ENCODE measurements at regions not wholly inside any gene's neighbourhood (a gene's known extent, or its start where the extent isn't known, plus 50 kb on each side); places are given as distances from the start of the nearest gene placed in this dataset.

DNA sequence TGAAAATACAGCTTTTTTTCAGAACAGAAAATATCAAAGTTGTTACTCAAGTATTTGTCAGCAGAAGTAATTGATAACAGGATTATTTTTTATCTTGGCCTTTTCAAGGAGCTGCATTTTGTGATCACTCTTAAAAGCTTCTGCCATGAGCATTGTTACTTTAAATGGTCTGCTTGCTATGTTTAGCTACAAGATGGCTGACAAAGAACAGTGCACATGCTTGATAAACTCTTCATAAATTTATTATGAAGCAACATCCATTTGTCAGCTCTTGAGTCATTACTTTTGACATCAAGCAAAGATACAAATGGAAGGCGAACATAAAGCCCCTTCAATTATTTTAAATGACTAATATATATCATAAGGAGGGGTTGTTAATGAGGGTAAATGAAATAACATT is 205.4 kb upstream of the RPS6KA3 start:
- no peak for DNase-seq (ENCODE audit: low read depth)

DNA sequence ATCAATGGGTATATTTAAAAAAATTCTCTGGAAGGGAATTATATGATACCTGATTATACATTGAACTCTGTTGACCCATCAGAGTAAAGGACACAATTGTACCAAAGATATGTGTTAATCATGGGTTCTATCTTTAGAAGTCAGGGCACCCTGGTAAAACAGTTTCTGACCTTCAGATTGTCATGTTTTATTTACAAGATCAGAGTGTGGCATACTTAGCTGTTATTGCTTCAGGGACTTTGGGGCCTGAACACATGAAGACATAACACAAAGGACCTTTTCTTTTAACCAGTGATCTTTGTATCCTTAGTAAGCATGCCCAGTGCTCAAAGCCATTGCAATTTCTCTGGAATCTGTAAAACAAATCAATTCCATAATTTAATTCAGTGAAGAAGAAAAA is 204.8 kb upstream of the RPS6KA3 start:
- no peak for DNase-seq (ENCODE audit: low read depth)

DNA sequence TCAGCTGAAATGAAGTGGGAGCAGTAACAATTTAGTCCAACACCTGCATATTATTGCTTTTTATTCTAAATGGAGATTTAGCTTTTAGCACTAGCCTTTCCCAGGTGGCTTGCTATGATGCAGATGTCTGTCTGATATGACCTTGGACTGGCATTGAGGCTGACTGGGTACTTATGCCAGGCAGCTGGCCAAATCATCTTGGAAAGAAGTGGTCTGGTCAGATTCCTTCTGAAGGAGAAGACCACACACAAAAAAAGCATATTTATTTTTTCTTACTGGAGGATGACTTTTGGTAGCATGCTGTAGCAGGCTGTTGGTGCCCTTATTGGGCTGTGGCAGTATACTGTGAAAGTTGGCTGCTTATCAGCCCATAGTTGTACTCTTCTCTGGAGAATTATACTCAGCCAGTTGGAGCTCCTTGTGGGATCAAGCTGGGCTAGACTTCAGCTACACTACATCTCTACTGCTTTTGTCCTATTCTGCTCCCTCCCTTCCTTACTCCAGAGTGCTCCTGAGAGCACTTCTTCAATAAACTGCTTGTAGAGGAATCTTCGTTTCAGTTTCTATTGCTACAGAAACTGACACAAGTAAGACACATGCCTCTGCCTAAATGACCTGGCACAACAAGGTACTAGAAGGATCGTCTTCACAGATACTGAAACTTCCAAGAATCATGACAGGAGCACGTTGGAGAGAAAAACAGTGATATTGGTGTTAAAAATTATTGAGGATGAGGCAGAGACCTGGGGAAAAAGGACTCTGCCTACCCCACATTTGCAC is 196.8 kb upstream of the RPS6KA3 start:
- DNase-seq (ENCODE audit: low read depth) = no peak

DNA sequence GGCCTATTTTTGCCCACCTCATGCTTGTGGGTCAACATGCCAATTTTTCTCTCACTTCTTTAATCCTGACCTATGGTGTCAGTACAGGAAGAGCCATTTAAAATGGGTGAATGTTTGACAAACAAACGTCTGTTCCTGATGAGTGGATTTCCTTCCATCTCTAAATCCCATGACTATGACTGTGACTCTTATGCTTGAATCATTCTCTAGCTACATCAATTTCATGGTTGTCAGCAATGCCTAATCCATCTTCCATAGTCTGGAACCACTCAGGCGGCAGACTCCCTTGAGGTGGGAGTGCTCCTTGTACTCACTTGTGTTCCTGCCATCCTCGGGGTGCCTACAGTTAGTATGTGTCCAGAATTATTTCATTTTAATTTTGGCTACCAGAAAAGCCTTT is 194.9 kb upstream of the RPS6KA3 start:
- no peak for DNase-seq (ENCODE audit: low read depth)

DNA sequence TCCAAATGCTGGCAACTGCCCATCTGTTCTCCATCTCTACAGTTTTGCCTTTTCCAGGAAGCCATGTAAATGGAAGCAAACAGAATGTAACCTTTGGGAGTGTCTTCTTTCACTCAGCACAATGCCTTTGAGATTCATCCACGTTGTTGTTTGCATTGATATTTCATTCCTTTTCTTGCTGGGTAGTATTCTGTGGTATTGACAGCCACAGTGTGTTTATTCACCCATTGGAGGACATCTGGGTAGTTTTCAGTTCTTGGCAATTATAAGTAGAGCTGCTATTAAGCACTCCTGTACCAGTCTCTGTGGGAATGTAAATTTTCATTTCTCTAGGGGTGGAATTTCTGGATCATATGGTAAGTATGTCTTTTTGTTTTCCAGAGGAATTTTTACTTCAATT is 194.3 kb upstream of the RPS6KA3 start:
- DNase-seq (ENCODE audit: low read depth) = no peak

DNA sequence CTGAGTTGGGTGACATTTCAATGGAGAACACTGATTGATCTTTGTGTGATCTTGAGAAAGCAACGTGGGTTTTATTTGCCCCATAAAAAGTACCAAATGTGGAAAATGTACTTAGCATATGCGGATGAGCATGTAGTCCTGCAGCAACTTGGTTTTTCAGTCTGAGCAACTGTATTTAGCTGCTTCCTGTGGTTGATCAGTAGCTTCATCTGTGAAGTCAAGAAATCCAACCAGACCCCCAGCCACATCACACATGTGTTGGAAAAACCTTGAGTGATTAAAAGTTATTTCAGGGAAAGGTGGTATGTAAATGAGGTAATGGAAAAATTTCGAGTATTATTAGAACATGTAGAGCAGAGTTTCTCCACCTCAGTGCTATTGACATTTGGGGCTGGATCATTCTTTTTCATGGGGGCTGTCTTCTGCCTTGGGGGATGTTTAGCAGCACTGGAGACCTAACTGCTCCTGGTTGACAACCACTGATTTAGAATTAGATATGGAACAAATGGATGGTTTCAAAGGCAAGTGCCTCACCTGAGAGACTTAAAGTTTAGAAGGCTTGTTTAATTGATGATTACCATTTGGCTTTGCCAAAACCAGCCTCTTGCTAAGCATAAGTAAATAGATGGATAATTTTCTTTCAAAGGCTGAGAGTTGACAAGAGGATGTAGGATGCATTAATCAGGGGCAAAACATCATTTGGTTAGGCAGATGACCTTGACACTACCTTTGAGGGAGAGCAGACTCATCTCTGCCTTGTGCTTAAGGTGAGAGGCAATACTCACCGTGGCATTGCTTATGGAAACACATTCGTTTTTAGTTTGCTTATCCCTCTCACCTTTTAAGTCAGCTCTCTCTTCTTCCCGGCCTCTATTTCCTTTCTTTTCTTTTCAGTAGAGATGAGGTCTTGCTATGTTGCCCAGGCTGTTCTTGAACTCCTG is 193.0 kb upstream of the RPS6KA3 start:
- no peak for DNase-seq (ENCODE audit: low read depth)

DNA sequence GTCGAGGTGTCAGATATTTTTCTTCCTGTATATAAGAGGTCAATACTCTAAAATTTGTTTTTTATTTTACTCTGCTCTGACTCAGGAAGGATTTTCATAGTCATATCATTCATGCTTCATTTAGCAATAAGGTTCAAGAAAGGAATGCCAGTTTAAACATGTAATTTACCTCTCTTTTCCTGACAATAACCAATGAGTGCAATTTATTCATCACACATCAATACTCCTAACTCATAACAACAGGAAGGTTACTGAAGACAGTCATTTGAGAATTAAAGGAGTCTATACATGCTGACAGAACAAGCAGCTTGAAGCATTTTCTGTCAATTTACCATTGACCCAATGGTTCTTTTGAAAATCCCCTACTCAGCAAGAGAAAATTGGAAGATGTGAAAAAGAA is 190.3 kb upstream of the RPS6KA3 start:
- DNase-seq (ENCODE audit: low read depth) = no peak

DNA sequence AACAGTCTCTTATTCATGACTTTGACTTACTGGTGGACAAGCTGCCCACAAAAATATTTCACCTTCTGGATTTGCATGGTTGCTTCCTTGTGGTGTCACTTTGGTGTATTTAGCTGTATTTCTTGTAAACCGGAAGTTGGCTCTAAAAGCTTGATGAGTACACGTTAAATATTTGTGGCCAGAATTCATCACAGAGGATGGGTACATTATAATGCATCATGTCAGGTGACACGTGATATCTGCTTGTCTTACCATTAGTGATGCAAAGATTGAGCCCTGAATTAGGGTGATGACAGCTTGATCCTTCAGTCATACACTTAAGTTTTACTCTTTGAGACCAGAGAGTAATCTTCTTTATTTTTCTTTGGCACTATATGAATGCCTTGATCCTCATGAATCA is 188.3 kb upstream of the RPS6KA3 start:
- no peak for DNase-seq (ENCODE audit: low read depth)

DNA sequence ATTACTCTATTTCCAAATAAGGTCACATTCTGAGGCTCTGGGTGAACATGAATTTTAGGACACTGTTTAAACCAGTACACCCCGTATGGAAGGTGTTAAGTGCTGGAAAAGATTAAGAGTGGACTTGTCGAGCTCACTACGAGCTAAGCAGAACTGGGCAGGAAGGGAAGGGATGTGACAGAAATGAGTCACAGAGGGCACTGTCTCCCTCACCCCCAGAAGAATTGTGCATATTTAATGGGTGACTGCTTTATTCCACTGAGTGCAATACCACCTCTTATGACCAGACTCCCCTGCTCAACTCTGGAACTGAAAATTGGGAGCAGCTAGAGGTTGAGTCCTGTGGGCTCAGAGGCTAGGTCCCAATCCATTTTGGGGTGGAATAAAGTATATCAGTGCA is 187.4 kb upstream of the RPS6KA3 start:
- DNase-seq (ENCODE audit: low read depth) = no peak

DNA sequence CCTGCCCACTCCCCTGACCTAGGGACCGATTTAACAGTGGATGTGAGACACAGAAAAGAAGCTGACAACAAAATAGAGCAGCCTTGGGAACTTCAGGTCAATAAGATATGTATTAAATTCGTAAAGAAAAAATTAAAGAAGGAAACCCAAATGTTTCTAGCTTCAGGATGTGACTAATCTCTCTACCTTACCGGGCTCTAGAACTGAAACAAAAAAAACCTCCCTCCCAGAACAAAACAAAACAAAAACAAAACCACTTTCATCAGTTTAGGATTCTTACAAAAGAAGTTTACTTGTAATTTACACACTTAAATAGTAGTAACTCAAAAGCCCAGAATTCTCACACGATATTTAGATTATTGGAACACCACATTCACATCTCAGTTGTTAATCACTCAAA is 185.8 kb upstream of the RPS6KA3 start:
- no peak for DNase-seq (ENCODE audit: low read depth)

DNA sequence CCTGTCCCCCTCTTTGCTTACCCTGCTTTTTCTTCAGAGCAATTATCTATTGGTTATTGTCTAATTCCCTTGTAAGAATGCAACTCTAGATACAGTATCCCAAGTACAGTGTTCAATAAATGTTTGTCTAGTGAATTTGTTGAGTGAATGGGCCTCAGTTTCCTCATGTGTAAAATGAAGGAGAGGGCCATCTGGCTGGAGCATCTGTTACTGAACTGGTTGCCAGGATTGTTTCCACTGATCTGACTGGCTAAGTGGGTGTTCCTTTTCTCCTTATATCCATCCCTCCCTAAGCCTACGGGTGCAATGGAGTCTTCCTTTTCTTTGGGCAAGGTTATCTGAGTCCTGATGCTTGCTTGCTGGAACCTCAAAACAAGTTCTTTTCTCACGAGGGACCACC is 185.2 kb upstream of the RPS6KA3 start:
- no peak for DNase-seq (ENCODE audit: low read depth)

DNA sequence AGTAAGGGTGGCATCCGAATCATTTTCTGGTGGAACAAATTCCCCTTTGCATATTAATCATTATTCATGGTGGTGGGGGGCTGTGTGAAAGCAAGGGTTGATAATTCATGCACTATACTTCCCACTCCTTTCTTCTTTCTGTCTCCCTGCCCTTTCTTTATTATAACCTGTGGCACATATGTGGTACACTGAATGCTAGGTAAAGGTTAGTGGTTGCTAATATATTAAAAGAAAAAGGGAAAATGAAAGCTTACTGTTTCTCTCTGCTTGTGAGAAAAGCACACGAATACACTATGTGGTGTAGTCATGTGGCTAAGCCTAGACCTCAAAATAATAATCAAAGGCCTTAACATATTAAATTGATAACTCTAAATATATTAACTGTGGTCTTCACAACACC is 178.4 kb upstream of the RPS6KA3 start:
- no peak for DNase-seq (ENCODE audit: low read depth)

DNA sequence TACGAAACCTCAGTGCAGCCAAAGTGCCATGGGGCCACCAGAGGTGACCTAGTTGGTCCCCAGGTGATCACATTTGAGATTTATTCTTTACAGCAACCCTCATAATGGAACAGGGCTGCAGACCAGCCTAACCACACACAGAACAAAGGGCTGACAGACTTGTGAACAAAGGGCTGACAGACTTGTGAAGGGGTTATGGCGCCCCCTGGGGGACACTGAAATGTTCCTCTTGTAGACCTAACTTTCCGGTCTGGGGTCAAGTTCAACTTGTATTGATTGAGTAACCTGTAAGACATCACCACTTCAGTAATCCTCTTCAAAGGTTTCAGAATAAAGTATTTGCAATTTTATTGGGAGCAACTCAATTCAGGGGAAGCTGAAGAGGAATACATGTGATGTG is 175.9 kb upstream of the RPS6KA3 start:
- DNase-seq (ENCODE audit: low read depth) = peak; percentile 70

DNA sequence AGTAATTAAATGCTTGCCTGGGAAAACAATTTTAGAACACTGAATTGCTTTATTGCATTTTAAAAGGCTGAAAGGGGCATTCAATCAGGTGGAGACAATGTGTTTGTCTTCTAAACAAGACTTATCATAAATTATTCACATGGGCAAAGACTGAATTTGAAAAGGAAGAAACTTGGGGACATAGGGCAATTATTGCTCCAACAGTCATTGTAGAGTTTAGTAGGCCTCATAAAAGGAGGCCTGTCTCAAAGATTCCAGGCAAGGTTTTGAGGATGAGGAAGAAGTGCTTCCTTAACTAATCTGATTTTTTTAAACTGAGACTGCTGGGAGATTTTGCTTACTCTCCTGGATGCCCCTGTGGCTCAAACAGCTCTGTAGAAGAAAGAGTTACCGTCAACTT is 174.4 kb upstream of the RPS6KA3 start:
- DNase-seq (ENCODE audit: low read depth) = no peak

DNA sequence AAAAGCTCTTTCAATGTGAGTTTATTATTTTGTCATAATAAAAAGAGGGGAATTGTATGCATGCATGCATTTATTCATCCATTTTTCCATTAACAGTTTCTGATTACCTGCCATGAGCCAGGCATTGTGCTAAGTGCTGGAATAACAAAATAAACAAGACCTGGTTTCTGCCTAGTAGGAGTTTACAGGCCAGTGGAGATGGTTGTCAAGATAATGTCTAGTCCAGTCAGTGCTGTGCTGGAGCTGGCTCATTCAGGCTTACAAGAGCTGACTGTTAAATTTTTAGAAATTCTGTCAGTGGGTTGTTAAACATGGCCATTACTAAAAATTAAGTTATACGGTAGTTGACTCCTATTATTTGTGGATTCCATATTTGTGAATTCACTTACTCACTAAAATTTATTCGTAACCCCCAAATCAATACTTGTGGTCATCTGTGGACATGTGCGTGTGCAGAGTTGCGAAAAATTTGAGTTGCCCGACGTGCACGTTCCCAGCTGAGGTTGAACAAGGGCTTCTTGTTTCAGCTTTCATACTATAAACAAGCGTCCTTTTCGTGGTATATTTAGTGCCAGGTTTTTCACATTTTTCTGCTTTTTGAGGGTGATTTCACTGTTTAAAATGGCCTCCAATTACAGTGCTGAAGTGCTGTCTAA is 172.3 kb upstream of the RPS6KA3 start:
- DNase-seq (ENCODE audit: low read depth) = no peak

DNA sequence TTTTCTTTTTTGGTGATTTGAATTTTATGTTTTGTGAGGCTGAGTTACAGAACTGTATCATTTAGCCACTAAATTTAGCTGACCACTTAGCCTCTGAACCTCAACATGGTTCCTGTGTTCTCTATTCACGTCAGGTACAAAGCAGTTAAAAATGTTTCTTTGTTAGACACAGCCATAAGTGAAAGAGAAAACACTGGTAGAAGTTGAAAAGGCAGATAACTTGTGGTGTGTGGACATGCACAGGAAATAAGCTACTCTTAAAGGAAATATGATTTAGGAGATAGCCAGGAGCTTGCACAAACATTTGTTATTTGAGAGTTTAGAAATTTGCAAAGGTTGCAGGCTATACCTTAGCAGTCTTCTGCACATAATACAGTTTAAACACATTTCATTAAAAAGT is 171.0 kb upstream of the RPS6KA3 start:
- DNase-seq (ENCODE audit: low read depth) = no peak

DNA sequence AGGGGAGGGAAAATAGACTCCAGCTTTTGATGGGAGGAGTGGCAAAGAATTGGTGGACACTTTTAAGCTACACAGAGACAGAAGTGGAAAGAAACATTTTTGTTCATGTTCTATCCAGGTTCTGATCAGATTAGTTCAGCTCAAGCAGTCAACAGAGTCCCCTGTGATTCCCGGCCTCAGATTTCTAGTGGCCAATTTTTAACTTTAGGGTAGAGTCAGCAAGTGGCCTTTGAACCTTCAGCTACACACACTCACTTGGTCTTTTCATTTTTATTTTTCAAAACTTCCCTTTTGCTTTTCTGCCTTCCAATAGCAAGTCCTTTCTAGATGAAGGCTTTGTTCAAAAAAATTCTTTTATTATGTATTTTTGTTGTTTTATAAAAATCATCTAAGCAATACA is 169.2 kb upstream of the RPS6KA3 start:
- DNase-seq (ENCODE audit: low read depth) = no peak

DNA sequence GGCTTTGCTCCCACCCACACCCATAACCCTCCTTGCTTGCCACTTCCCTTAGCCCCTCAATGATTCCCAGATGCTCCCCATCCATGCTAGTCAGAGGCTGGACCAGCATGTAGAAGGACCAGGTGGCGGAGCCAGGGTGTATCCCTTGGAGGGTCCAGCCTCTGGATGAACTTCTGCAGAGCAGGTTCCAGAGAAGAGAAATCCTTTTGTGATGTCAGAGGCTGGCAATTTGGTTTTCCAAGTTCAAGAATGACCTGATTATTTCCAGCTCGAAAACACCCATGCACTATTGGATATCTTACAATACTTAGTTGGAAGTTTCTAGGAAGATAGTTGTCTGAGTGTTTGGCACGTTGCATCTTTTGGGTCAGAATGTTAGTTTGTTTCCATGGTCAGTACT is 168.3 kb upstream of the RPS6KA3 start:
- DNase-seq (ENCODE audit: low read depth) = no peak

DNA sequence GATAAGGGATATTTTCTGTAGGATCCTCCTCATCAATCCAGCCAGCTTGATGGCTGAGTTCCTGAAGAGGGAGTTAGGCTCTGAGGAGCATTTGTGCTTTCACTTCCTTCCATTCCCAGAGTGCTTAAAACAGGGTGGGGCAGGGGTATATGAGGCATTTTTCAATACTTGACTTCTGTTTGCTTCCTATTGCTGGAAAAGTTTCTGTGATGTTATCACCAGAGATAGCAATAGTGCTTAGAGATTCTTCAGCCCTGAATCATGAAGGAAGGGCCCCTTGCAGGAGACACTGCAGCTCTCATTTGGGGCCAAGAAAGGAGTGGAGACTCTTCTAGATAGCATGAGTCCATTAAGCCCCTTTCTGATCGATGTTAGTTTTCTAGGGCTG is 166.7 kb upstream of the RPS6KA3 start:
- no peak for DNase-seq (ENCODE audit: low read depth)

DNA sequence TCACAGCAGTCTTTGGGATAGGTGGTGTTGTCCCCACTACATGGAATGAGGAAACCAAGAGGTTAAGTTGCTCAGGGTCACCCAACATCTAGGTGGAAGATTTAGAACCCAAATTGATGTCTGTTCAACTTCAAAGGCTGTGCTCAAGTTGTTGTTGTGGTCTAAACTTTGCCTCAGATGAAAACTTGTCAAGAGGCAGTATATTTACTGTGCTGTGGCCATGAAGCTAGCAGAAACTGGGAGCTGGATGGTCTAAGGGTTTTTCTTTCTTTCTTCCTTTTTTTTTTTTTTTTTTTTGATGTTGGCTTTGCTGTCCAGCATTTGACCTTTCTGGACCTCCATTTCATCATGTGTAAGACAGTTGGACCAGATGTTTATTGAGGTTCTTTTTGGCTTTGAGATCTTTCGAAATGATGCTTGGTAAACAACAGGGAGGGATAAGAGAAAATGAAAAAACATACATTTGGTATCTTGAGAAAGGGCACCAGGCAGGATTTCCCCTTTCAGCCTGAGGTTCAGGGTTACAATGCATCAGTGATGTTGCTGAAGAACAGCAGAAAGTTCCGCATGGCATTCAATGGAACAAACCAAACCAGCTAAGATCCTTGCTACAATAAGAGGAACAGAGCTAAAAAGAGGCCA is 166.2 kb upstream of the RPS6KA3 start:
- DNase-seq (ENCODE audit: low read depth) = no peak

DNA sequence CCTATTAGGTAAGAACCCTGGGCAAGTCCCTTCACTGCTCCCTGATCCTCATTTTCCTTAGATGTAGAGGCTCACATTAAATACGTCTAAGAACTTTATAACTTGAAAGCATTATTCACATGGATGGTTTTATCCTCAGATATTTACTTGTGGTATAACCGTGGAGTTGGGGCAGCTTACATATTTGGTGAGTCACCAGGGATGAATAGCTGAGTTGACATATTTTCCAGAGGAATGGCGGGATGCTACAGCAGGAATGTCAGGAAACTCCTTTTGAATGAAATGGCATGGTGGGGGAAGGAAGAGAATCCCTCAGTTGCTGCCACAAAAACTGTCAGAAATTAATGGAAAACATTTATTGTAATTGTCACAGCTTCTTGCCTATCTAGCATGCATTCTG is 165.3 kb upstream of the RPS6KA3 start:
- no peak for DNase-seq (ENCODE audit: low read depth)

DNA sequence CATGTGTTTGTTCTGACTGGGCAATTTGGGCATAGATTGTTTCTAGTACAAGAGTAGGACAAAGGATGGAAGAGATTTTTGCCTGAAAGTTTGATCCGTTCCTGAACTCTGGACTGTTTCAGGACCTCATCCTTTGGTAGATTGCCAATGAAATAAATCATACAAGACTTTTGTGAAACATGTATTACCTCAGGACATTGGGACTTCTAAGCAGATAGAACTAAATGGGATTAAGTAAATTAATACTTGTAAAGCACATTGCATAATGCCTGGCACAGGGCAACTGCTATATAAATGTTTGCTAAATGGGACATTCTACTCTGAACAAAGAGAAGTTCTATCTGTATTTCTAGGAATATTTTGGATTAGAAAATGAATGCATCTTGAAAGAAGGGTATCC is 164.8 kb upstream of the RPS6KA3 start:
- no peak for DNase-seq (ENCODE audit: low read depth)

Data from activated T-helper 9 cell treated with anti-CD3 and anti-CD28 coated beads, Interleukin-2, amount 50 U/mL, for 16 hours (primary cell).